PC-9 (cell line): ENCODE measurements at regions not wholly inside any gene's neighbourhood (a gene's known extent, or its start where the extent isn't known, plus 50 kb on each side); places are given as distances from the start of the nearest gene placed in this dataset.

Source experiments
- EZH2 ChIP-seq: fragments of 200-600 bp; sonication (generic); IDR thresholded peaks from 2 replicates; pipeline ENCODE4 v1.8.0; 2017; ENCODE audit warnings: antibody characterized with exemption, low read depth
- TF ChIP-seq, protein P1 (sequence below): fragments of 200-600 bp; sonication (generic); conservative IDR thresholded peaks from 2 replicates; pipeline ENCODE4 v1.6.1; 2017; ENCODE audit warnings: mixed run types, antibody characterized with exemption, mild to moderate bottlenecking, moderate library complexity

- TF ChIP-seq, protein P1, sequence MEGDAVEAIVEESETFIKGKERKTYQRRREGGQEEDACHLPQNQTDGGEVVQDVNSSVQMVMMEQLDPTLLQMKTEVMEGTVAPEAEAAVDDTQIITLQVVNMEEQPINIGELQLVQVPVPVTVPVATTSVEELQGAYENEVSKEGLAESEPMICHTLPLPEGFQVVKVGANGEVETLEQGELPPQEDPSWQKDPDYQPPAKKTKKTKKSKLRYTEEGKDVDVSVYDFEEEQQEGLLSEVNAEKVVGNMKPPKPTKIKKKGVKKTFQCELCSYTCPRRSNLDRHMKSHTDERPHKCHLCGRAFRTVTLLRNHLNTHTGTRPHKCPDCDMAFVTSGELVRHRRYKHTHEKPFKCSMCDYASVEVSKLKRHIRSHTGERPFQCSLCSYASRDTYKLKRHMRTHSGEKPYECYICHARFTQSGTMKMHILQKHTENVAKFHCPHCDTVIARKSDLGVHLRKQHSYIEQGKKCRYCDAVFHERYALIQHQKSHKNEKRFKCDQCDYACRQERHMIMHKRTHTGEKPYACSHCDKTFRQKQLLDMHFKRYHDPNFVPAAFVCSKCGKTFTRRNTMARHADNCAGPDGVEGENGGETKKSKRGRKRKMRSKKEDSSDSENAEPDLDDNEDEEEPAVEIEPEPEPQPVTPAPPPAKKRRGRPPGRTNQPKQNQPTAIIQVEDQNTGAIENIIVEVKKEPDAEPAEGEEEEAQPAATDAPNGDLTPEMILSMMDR = no peak
- no peak for TF ChIP-seq EZH2
Observed at GRCh38 chr3:82392203-82392775, 630.8 kb upstream of the GBE1 start.
